PC-9 (cell line): ENCODE measurements at regions not wholly inside any gene's neighbourhood (a gene's known extent, or its start where the extent isn't known, plus 50 kb on each side); places are given as distances from the start of the nearest gene placed in this dataset.

Experiments
- BruUV-seq: library from RNA; stranded (reverse); fragments of 400-500 nt; replicated peaks from 2 replicates; lab custom pipeline; 2021; lab: Mats Ljungman, UMichigan
- CTCF ChIA-PET: fragments of 300-600 bp; sonication (Branson Sonifier 250); formaldehyde crosslinking; loops from one replicate; lab custom pipeline; 2022; ENCODE audit warnings: antibody characterized with exemption; lab: Charles Lee
- POLR2A ChIA-PET: fragments of 300-600 bp; sonication (Branson Sonifier 250); formaldehyde crosslinking; loops from one replicate; lab custom pipeline; 2022; ENCODE audit warnings: antibody characterized with exemption; ENCODE audit not compliant: unreplicated experiment; lab: Charles Lee
- DNase-seq, 2 experiments: peaks; one replicate each; pipeline versions ENCODE4 v3.0.0 to v3.0.0-alpha.2; 2015 to 2022; ENCODE audit warnings: mixed read lengths in 1 of 2
- H2AFZ ChIP-seq: fragments of 200-600 bp; sonication (generic); 2 replicates; pipeline ENCODE4 v1.8.1; 2017; ENCODE audit warnings: antibody characterized with exemption
- H3F3A ChIP-seq: fragments of 200-600 bp; sonication (generic); 2 replicates; pipeline ENCODE4 v1.8.1; 2017; ENCODE audit warnings: antibody characterized with exemption, mild to moderate bottlenecking, low read depth; ENCODE audit not compliant: insufficient read depth
- H3K27ac ChIP-seq: fragments of 200-600 bp; sonication (generic); 2 replicates; pipeline ENCODE4 v1.6.1; 2016; ENCODE audit warnings: mixed run types
- H3K27me3 ChIP-seq: fragments of 200-600 bp; sonication (generic); 2 replicates; pipeline ENCODE4 v1.6.1; 2016; ENCODE audit warnings: low read depth, mixed run types; ENCODE audit not compliant: insufficient read depth
- H3K36me3 ChIP-seq: fragments of 200-600 bp; sonication (generic); 2 replicates; pipeline ENCODE4 v1.6.1; 2016; ENCODE audit warnings: low read depth, mixed run types
- H3K4me1 ChIP-seq: fragments of 200-600 bp; sonication (generic); replicated peaks from 2 replicates; pipeline ENCODE4 v1.6.1; 2016; ENCODE audit warnings: mixed run types; ENCODE audit not compliant: insufficient read depth
- H3K4me2 ChIP-seq: fragments of 200-600 bp; sonication (generic); 2 replicates; pipeline ENCODE4 v1.6.1; 2017; ENCODE audit warnings: mixed run types
- H3K4me3 ChIP-seq: fragments of 200-600 bp; sonication (generic); 2 replicates; pipeline ENCODE4 v1.6.1; 2016; ENCODE audit warnings: mixed run types
- H3K79me2 ChIP-seq: fragments of 200-600 bp; sonication (generic); 2 replicates; pipeline ENCODE4 v1.6.1; 2017; ENCODE audit warnings: low read depth, mixed run types
- H3K9me2 ChIP-seq: fragments of 200-600 bp; sonication (generic); 2 replicates; pipeline ENCODE4 v1.8.1; 2017; ENCODE audit warnings: mild to moderate bottlenecking; ENCODE audit not compliant: insufficient read depth
- H3K9me3 ChIP-seq: fragments of 200-600 bp; sonication (generic); 2 replicates; pipeline ENCODE4 v1.8.1; 2016; ENCODE audit warnings: low read depth; ENCODE audit not compliant: insufficient read depth
- H4K20me1 ChIP-seq: fragments of 200-600 bp; sonication (generic); 2 replicates; pipeline ENCODE4 v1.8.1; 2017; ENCODE audit not compliant: insufficient read depth
- CTCF ChIP-seq: fragments of 200-600 bp; sonication (generic); conservative IDR thresholded peaks from 2 replicates; pipeline ENCODE4 v1.6.1; 2017; ENCODE audit warnings: mixed run types, antibody characterized with exemption, mild to moderate bottlenecking, moderate library complexity
- EZH2 ChIP-seq: fragments of 200-600 bp; sonication (generic); IDR thresholded peaks from 2 replicates; pipeline ENCODE4 v1.8.0; 2017; ENCODE audit warnings: antibody characterized with exemption, low read depth
- intact Hi-C: fragments of 100-400 bp; cut with micrococcal nuclease; formaldehyde crosslinking; loops from one replicate; pipeline ENCODE4 v1.10.0; 2022; ENCODE audit not compliant: unreplicated experiment

GRCh38 chr9:134247918-134248631, 78.2 kb upstream of the RXRA start:
- no peak overlapping the region for H3K4me3 ChIP-seq
- no peak overlapping the region for H3K27ac ChIP-seq
- H3K4me1 ChIP-seq = no peaks in the 10 kb centered on the region
- POLR2A ChIA-PET = no interaction called here
- no peak overlapping the region for H3K4me2 ChIP-seq
- no TSS peak for BruUV-seq
- intact Hi-C loops = no loop called here
- TF ChIP-seq CTCF = no peak
- no peak for TF ChIP-seq EZH2
- H3K36me3 ChIP-seq = no peaks in the 10 kb centered on the region
- H3K9me3 ChIP-seq = peaks cover 5% of the 10 kb centered on the region; the same call in 1 of the 2 replicates
- no peaks in the 10 kb centered on the region for H3F3A ChIP-seq
- no peaks in the 10 kb centered on the region for H4K20me1 ChIP-seq
- H3K9me2 ChIP-seq = no peaks in the 10 kb centered on the region
- peaks cover 52% of the 10 kb centered on the region for H3K27me3 ChIP-seq
- H3K79me2 ChIP-seq = no peaks in the 10 kb centered on the region
- CTCF ChIA-PET = no interaction called here
- DNase-seq = no peak
- no peak overlapping the region for H2AFZ ChIP-seq

DNA sequence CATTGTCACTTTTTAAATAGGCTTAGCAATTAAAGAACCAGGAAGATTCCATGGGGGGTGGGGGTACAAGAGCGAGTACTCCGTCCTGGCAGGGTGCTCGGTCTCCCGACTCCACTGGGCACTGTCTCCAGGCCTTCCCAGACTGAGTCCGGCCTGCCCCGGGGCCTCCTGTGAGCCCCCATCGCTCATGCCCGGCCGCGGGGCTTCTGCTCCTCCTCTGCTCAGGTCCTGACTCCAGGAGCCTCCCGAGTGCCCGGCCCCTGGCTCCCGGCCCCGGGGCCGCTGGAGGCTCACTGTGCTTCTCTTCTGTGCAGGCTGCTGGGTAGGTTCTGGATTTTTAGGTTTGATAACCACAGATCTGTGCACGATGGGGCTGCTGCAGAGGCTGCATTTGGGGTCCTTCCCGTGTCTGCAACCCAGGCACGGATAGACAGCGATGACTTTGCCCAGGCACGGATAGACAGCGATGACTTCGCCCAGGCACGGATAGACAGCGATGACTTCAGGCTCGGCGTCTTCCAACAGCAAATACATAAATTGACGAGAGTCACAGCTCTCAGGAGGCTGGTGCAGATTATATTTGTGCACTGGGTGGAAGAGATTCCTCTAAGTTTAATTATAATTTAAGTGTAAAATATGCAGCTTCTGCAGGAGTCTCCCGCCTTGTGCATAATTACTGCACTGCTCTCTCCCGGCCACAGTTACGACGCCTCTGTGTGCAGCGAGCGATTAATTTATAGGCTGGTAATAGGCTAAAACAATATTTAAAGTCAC, 74.8 kb upstream of the RXRA start:
- ChIA-PET POLR2A (no interaction called here), CTCF (no interaction called here)
- peaks cover 5% of the 10 kb centered on the region; the same call in 1 of the 2 replicates for H3K9me3 ChIP-seq
- no peaks in the 10 kb centered on the region for H3K9me2 ChIP-seq
- intact Hi-C loops = no loop called here
- peaks cover 47% of the 10 kb centered on the region for H3K27me3 ChIP-seq
- H3K36me3 ChIP-seq = no peaks in the 10 kb centered on the region
- no peak overlapping the region for H3K4me3 ChIP-seq
- DNase-seq = no peak
- no peaks in the 10 kb centered on the region for H3K4me1 ChIP-seq
- H3K4me2 ChIP-seq = no peak overlapping the region
- TF ChIP-seq EZH2 = no peak
- no peak overlapping the region for H3K27ac ChIP-seq
- no TSS peak for BruUV-seq
- H3F3A ChIP-seq = no peaks in the 10 kb centered on the region
- no peaks in the 10 kb centered on the region for H3K79me2 ChIP-seq
- no peak overlapping the region for H2AFZ ChIP-seq
- no peaks in the 10 kb centered on the region for H4K20me1 ChIP-seq

- POLR2A ChIA-PET = no interaction called here
- Histone ChIP-seq H3K36me3 (no peaks in the 10 kb centered on the region), H3K4me1 (no peaks in the 10 kb centered on the region), H3K27me3 (peaks cover 47% of the 10 kb centered on the region), H2AFZ (no peak overlapping the region), H4K20me1 (no peaks in the 10 kb centered on the region), H3K4me3 (no peak overlapping the region), H3K27ac (no peak overlapping the region), H3K9me3 (peaks cover 5% of the 10 kb centered on the region; the same call in 1 of the 2 replicates), H3K9me2 (no peaks in the 10 kb centered on the region), H3K79me2 (no peaks in the 10 kb centered on the region), H3K4me2 (no peak overlapping the region), H3F3A (no peaks in the 10 kb centered on the region)
- DNase-seq = no peak
- intact Hi-C loops = no loop called here
- CTCF ChIA-PET = no interaction called here
- BruUV-seq = no TSS peak
- TF ChIP-seq CTCF = no peak
- no peak for TF ChIP-seq EZH2
These were observed 74.0 kb upstream of the RXRA start for GRCh38 chr9:134252084-134252830.
